Cardiac fibroblast (primary cell): ENCODE measurements at regions not wholly inside any gene's neighbourhood (a gene's known extent, or its start where the extent isn't known, plus 50 kb on each side); places are given as distances from the start of the nearest gene placed in this dataset.

Experiments used
- DNase-seq, 2 donors: peaks; one replicate each; pipeline versions ENCODE4 v3.0.0 to v3.0.0-alpha.2; 2010; ENCODE audit warnings: low read depth in 2 of 2
- H3K4me3 ChIP-seq, 2 donors: replicated peaks in 1 of 2; 1 replicate in 1 of 2; 2 replicates in 1 of 2; pipeline ENCODE4 v1.5.1; 2011; ENCODE audit warnings: low read depth in 2 of 2, low read length in 2 of 2, mild to moderate bottlenecking in 2 of 2, moderate library complexity in 1 of 2
- CTCF ChIP-seq: IDR thresholded peaks from one replicate; pipeline ENCODE4 v1.5.1; 2011; ENCODE audit warnings: low read depth, mild to moderate bottlenecking, low read length, inconsistent platforms

DNA sequence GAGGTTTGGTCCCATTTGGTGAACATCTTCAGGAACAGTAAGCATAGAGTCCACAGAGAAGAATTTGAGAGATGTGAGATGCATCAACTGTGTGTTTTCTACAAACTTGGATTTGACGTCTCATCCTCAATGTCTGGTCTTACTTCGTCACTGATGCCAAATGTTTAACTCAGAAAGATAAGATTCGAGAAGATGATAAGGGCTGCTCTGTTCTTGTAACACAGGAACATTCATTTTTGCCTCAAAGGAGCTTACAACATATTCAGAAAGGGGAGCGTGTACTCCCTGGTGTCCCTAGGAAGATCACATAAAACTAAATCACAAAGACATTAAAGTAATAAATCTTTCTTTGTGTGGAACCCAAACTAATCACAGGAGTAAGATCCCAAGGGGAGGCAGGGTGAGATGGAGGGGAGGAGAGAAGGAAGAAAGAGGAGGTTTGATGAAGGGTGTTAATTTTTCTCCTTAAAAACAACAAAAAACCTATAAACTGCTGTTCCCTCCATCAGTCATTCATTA lies 247.7 kb upstream of the IRS2 start:
- no peak overlapping the region for H3K4me3 ChIP-seq
- TF ChIP-seq CTCF = no peak
- DNase-seq = no peak

- H3K4me3 ChIP-seq = no peak overlapping the region
- no peak for DNase-seq
- no peak for TF ChIP-seq CTCF
These were observed 246.6 kb upstream of the IRS2 start for GRCh38 chr13:110032969-110033368.

GRCh38 chr13:110030394-110030928 lies 244.1 kb upstream of the IRS2 start:
- H3K4me3 ChIP-seq = no peak overlapping the region
- no peak for DNase-seq
- TF ChIP-seq CTCF = no peak

DNA sequence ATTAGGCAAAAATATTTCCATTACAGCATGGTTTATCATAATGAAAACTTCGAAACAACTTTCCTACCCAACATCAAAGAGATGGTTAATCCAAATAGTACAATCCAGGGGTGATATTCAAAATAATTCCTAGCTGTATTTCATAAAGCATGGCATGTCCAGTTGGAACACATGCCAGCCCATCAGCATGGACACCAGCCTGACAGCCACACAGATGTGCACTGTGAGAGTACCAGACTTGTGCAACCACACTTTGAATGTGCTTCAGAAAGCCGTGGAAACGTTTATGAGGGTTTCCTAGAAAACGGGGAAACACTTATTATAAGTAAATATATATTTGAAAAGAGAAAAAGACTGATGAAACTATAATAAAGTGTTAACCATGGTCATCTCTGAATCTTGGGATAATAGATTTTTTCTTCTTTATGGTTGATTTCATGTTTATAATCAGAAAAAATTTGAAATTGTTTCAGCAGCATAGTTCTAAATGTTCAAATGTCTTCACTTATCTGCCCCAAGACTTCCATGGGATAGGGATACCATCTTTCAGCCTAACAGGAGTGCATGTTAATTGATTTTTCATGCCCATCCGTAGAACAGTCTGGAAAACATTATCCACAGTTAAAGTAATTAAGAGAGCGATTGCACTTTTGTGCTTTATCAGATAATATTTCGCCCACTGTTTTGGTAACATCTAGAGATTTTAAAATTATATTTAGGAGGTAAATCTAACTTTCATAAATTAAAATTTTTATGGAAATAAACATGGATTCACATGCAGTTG lies 242.6 kb upstream of the IRS2 start:
- TF ChIP-seq CTCF = no peak
- DNase-seq = no peak
- H3K4me3 ChIP-seq = no peak overlapping the region

GRCh38 chr13:110028311-110028710 lies 241.9 kb upstream of the IRS2 start:
- DNase-seq = no peak
- no peak overlapping the region for H3K4me3 ChIP-seq
- TF ChIP-seq CTCF = no peak

GRCh38 chr13:110027470-110028240 lies 241.3 kb upstream of the IRS2 start:
- H3K4me3 ChIP-seq = no peak overlapping the region
- DNase-seq = no peak
- no peak for TF ChIP-seq CTCF
